ENCODE measurements at regions not wholly inside any gene's neighbourhood (a gene's known extent, or its start where the extent isn't known, plus 50 kb on each side); places are given as distances from the start of the nearest gene placed in this dataset.

DNA sequence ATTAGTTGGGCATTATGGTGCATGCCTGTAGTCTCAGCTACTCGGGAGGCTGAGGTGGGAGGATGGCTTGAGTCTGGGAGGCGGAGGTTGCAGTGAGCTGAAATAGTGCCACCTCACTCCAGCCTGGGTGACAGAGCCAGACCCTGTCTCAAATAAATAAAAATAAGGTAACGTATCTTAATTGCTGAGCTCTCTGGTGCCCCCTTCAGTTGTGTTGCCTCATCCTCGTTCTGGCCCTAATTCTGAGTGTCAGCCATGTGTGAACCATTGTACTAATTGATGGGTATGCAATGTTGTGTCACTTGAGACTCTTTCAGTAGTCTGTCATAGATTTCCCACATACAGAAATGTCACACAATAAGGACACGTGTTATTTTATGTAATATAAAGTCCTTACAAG, 363.1 kb upstream of the RBFOX1 start:
- TF ChIP-seq, protein P1, sequence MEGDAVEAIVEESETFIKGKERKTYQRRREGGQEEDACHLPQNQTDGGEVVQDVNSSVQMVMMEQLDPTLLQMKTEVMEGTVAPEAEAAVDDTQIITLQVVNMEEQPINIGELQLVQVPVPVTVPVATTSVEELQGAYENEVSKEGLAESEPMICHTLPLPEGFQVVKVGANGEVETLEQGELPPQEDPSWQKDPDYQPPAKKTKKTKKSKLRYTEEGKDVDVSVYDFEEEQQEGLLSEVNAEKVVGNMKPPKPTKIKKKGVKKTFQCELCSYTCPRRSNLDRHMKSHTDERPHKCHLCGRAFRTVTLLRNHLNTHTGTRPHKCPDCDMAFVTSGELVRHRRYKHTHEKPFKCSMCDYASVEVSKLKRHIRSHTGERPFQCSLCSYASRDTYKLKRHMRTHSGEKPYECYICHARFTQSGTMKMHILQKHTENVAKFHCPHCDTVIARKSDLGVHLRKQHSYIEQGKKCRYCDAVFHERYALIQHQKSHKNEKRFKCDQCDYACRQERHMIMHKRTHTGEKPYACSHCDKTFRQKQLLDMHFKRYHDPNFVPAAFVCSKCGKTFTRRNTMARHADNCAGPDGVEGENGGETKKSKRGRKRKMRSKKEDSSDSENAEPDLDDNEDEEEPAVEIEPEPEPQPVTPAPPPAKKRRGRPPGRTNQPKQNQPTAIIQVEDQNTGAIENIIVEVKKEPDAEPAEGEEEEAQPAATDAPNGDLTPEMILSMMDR (IDR thresholded peaks at IDR 0.05) = no peak
- no peak for TF ChIP-seq POLR2A (IDR thresholded peaks at IDR 0.05)
- no peak for TF ChIP-seq POLR2AphosphoS5 (IDR thresholded peaks at IDR 0.05)
- no peak for TF ChIP-seq EP300 (IDR thresholded peaks at IDR 0.05)
